Retinal pigment epithelial cell (primary cell): ENCODE measurements at regions not wholly inside any gene's neighbourhood (a gene's known extent, or its start where the extent isn't known, plus 50 kb on each side); places are given as distances from the start of the nearest gene placed in this dataset.

ENCODE experiments used
- DNase-seq: peaks from one replicate; pipeline ENCODE4 v3.0.0-alpha.2; 2010; ENCODE audit warnings: low read depth
- H3K4me3 ChIP-seq: 2 replicates; pipeline ENCODE4 v1.5.1; 2011; ENCODE audit warnings: mild to moderate bottlenecking, low read length, control low read depth, moderate library complexity
- TF ChIP-seq, protein P1 (sequence below): conservative IDR thresholded peaks from 2 replicates; pipeline ENCODE4 v1.5.1; 2011; ENCODE audit warnings: low read depth, low read length, control low read depth, inconsistent platforms

DNA sequence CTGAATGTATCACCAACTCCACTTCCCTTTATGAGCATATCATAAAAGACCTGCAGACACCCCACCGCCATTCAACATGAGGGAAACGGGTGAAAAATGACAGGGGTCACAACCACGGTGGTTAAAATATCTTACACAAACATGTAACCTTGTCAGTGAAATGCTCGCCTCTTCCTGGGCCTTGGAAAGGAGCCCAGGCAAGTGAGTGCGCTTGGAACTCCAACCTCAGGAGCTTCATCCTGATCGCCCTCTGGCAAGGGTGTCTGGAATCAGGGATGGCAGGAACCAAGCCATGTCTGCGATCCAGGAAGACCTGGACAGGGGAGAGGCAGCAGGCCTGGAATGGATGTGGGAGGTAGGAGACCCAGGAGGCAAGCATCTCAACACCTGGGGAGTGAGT, 282.7 kb downstream of the GAS1 start:
- DNase-seq = no peak

DNA sequence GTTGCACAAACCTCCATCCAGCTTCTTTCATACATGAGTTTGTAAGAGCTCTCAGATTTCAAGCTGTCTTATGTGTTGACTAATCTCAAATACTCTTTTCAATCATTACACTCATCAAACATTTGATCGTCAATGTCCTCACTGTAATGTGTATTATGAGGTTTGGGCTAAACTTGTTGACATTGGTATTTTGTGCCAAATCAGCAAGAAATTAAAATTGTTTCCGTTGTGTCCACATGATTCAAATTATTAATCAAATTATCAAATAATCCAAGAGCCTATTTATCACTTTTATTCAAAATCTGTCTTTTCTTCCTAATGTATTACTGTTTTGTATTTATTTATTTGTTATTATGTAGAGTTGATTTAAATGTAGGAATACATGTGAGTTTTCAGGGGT, 283.4 kb downstream of the GAS1 start:
- TF ChIP-seq, protein P1, sequence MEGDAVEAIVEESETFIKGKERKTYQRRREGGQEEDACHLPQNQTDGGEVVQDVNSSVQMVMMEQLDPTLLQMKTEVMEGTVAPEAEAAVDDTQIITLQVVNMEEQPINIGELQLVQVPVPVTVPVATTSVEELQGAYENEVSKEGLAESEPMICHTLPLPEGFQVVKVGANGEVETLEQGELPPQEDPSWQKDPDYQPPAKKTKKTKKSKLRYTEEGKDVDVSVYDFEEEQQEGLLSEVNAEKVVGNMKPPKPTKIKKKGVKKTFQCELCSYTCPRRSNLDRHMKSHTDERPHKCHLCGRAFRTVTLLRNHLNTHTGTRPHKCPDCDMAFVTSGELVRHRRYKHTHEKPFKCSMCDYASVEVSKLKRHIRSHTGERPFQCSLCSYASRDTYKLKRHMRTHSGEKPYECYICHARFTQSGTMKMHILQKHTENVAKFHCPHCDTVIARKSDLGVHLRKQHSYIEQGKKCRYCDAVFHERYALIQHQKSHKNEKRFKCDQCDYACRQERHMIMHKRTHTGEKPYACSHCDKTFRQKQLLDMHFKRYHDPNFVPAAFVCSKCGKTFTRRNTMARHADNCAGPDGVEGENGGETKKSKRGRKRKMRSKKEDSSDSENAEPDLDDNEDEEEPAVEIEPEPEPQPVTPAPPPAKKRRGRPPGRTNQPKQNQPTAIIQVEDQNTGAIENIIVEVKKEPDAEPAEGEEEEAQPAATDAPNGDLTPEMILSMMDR = no peak
- no peak overlapping the region for H3K4me3 ChIP-seq
- DNase-seq = no peak

More for the DNA sequence above, 282.7 kb downstream of the GAS1 start:
- no peak overlapping the region for H3K4me3 ChIP-seq
- TF ChIP-seq, protein P1 = no peak

DNA sequence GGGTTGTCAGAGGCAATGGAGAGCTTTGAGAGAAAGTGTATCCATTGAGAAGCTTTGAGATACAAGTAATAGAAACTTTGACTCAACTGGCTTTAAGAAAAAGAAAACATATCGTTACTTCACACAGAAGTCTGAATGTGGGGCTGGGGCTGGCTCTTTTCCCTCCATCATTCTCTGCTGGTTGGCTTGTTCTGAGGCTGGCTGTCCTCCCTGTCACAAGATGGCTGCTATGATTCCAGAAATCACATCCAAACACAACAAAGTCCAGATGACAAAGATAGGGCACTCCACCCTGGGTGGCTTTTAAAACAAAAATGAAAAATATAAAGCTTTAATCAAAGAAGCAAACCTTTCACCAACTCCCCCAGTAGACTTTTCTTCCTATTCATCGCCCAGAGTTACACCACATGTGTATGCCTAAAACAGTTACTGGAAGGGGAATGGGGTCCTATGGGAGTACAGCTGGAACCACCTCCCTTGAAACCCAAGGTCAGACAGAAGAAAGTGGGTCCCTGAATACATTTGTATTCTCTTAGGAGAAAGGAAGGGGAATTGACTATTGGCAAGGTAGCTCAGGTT, 284.3 kb downstream of the GAS1 start:
- no peak for DNase-seq
- TF ChIP-seq, protein P1 = no peak
- no peak overlapping the region for H3K4me3 ChIP-seq

DNA sequence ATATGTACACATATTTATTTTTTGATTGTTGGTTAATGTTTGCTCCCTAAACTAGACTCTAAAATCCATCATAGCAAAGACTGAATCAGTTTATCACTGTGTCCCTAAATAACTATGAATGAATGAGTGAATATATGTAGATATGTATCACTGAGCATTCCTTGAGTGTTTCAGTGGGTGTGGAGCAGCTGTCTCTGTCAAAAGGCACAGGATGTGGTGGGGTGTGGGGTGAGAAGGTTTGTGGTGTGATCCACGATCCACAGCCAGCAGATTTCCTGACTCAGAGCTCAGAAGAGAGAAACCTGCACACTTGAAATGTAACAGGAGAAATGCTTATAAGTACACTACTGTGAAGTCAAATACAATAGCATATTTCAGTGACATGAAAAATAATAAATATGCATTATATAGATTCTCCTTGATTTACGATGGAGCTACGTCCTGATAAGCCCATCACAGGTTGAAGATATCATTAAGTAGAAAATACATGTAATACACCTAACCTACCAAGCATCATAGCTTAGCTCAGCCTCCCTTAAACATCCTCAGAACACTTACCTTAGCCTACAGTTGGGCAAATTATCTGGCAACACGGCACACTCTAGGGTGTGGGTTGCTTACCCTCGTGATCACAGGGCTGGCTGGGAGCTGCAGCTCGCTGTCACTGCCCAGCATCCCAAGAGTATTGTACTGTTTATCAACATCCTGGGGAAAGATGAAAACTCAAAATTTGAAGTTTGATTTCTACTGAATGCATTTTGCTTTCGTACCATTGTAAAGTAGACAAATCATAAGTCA, 287.0 kb downstream of the GAS1 start:
- TF ChIP-seq, protein P1 = no peak
- H3K4me3 ChIP-seq = no peak overlapping the region
- DNase-seq = no peak

DNA sequence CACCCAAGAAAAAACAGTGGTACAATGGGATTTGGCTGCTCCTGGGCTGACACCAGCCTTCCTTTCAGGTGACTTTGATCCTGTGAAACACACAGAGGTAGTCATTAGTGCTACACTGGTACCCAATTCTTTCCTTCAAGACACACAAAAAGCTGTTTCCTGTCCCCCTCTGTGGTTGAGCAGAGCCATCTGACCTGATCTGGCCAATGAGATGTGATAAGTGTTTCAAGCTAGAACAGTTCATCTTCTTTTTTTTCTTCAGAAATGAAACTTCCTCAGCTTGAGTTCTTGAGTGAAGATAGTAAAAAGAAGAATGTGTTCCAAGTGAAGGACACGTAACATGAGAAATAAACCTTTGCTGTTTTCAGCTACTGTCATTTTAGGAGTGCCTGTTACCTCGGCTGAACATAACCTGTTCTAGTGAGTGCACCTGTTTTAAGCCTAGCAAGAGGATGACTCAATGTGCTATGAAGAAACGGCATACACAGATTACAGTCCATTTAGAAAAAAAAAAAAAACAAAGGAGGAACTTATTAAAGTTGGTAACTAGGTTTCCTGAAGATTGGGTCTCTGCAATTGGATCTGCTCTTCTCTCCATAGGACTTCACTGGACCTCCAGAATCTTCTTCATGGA, 287.8 kb downstream of the GAS1 start:
- DNase-seq = no peak
- no peak overlapping the region for H3K4me3 ChIP-seq
- TF ChIP-seq, protein P1 = no peak

DNA sequence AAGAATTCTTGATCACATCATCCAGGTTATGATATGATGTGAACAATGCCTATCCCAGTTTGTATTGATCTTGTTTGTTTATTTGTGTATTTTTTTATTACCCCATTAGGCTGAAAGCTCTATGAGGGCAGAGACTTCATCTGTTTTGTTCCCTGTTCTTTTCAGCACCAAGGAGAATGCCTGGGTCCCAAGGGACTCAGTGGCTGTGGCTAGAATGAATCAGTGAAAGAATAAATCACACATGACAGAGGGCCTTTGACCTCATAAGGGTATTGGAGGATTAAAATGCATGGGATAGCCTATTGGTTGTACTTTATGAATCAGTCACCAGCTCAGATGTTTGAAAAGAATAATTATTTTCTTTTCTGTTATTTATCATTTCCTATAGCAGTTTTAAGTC, 292.2 kb downstream of the GAS1 start:
- no peak overlapping the region for H3K4me3 ChIP-seq
- DNase-seq = no peak
- TF ChIP-seq, protein P1 = no peak
